ENCODE measurements at regions not wholly inside any gene's neighbourhood (a gene's known extent, or its start where the extent isn't known, plus 50 kb on each side); places are given as distances from the start of the nearest gene placed in this dataset.

DNA sequence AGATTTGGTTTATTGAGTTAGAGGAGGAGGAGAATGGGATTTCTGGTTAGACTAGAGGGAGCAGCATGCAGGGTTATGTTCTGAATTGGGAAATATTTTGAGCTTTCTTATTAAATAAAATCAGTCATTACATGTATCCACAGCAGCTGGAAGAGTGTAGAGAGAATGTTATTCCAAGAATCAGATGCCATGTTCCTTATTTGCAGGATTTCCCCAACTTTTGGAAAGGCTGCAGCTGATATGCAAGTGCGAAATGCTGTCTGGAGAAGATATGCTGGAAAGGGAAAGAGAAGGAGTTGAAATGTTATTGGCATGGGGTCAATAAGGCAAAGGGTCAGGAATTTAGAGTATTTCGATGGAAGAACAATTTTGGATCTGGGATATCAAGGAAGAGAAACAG lies 255.8 kb downstream of the MTX2 start:
- Mint-ChIP-seq H3K4me1 (ENCODE audit: low read depth, unreplicated experiment) (no peaks in the 10 kb centered on the region), H3K4me3 (ENCODE audit: unreplicated experiment) (no peak overlapping the region), H3K27ac (ENCODE audit: unreplicated experiment) (no peak overlapping the region), H3K9me3 (ENCODE audit: unreplicated experiment) (no peaks in the 10 kb centered on the region), H3K36me3 (ENCODE audit: insufficient read depth, unreplicated experiment) (no peaks in the 10 kb centered on the region), H3K27me3 (ENCODE audit: insufficient read depth, unreplicated experiment) (peaks cover 24% of the 10 kb centered on the region)
- no peaks in the 10 kb centered on the region for H3K4me1 ChIP-seq
- no peak for DNase-seq
- no peaks in the 10 kb centered on the region for H3K27me3 ChIP-seq (replicated peaks; ENCODE audit: control insufficient read depth, insufficient read depth, low read length)
- no peak overlapping the region for H3K4me3 ChIP-seq (ENCODE audit: low read depth, low read length)
- TF ChIP-seq, protein P1, sequence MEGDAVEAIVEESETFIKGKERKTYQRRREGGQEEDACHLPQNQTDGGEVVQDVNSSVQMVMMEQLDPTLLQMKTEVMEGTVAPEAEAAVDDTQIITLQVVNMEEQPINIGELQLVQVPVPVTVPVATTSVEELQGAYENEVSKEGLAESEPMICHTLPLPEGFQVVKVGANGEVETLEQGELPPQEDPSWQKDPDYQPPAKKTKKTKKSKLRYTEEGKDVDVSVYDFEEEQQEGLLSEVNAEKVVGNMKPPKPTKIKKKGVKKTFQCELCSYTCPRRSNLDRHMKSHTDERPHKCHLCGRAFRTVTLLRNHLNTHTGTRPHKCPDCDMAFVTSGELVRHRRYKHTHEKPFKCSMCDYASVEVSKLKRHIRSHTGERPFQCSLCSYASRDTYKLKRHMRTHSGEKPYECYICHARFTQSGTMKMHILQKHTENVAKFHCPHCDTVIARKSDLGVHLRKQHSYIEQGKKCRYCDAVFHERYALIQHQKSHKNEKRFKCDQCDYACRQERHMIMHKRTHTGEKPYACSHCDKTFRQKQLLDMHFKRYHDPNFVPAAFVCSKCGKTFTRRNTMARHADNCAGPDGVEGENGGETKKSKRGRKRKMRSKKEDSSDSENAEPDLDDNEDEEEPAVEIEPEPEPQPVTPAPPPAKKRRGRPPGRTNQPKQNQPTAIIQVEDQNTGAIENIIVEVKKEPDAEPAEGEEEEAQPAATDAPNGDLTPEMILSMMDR (IDR thresholded peaks at IDR 0.05; ENCODE audit: insufficient read depth in 1 of 2, low read depth in 1 of 2, low read length in 1 of 2, severe bottlenecking in 1 of 2, unreplicated experiment in 1 of 2) = no peak
- ChIA-PET POLR2A (no interaction called here), CTCF (no interaction called here)
- H3K36me3 ChIP-seq (ENCODE audit: control insufficient read depth, insufficient read depth, low read length) = no peaks in the 10 kb centered on the region
- intact Hi-C loops (cut with micrococcal nuclease; ENCODE audit: unreplicated experiment) = no loop called here
- no TSS peak for BruUV-seq (replicated peaks)
- H3K9me3 ChIP-seq = no peaks in the 10 kb centered on the region

DNA sequence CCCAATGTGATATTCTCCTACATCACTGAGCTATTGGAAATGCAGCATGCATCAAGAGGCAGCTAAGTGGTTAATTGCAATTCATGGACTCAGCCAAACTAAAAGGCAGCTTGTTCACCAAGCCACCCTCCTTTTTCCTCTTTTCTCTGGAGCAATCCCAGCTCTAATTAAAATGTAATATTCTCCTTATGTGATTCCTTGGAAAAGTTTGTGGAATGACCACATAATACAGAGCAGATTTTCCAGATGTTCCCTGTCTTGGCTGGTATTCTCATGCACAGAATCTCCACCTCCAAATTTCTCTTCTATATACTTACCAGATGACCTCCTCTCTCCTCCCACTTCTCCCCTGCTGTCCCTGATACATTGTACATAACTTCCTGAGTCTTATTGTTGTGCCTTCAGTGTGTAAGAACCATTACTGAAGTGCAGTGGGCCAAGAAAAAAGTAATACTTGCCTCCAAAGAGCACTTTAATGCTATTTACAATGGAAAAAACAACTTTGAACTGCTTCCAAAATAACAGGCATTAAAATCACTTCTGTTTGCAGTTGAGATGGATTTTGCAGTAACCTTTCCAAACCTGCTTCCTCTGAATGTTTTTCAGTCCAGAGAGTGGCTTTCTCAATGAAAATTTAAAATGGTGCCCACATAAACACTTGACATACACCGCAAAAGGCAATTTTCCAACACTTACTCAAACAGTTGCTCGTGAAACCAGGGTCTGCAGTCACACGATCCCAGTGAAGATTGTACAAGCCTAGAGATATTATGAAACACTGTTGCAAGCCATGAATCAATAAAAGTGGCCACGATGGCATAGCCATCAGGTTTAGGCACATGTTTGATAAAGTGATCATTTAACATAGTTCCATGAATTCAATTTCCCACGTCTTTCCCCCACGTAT lies 258.0 kb downstream of the MTX2 start:
- Mint-ChIP-seq H3K36me3 (ENCODE audit: insufficient read depth, unreplicated experiment) (no peaks in the 10 kb centered on the region), H3K4me1 (ENCODE audit: low read depth, unreplicated experiment) (no peaks in the 10 kb centered on the region), H3K4me3 (ENCODE audit: unreplicated experiment) (no peak overlapping the region), H3K27ac (ENCODE audit: unreplicated experiment) (no peak overlapping the region), H3K27me3 (ENCODE audit: insufficient read depth, unreplicated experiment) (peaks cover 24% of the 10 kb centered on the region), H3K9me3 (ENCODE audit: unreplicated experiment) (no peaks in the 10 kb centered on the region)
- no TSS peak for BruUV-seq (replicated peaks)
- intact Hi-C loops (cut with micrococcal nuclease; ENCODE audit: unreplicated experiment) = no loop called here
- ChIA-PET POLR2A (no interaction called here), CTCF (no interaction called here)
- TF ChIP-seq, protein P1 (IDR thresholded peaks at IDR 0.05; ENCODE audit: insufficient read depth in 1 of 2, low read depth in 1 of 2, low read length in 1 of 2, severe bottlenecking in 1 of 2, unreplicated experiment in 1 of 2) = no peak
- no peaks in the 10 kb centered on the region for H3K9me3 ChIP-seq
- H3K36me3 ChIP-seq (ENCODE audit: control insufficient read depth, insufficient read depth, low read length) = no peaks in the 10 kb centered on the region
- H3K27me3 ChIP-seq (replicated peaks; ENCODE audit: control insufficient read depth, insufficient read depth, low read length) = no peaks in the 10 kb centered on the region
- no peak overlapping the region for H3K4me3 ChIP-seq (ENCODE audit: low read depth, low read length)
- H3K4me1 ChIP-seq = no peaks in the 10 kb centered on the region
- no peak for DNase-seq

DNA sequence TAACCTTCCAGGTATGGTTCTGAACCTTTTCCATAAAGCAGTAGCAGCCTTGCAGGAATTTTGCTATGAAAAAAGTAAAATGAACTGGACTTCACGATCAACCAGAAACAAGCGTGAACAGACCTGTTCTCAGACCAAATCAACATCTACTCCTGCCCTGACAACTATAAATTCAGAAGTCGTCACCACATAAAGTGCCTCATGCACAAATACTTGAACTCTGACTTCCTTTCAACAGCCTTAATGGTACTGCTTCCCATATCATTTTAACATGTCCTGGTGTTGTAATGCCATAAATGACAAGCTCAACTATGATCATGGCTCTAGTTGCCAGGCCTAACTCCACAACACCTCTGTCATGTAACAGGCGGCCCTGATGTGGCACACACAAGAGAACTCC lies 262.4 kb downstream of the MTX2 start:
- ChIA-PET POLR2A (no interaction called here), CTCF (no interaction called here)
- H3K36me3 Mint-ChIP-seq (ENCODE audit: insufficient read depth, unreplicated experiment) = no peaks in the 10 kb centered on the region
- H3K4me3 Mint-ChIP-seq (ENCODE audit: unreplicated experiment) = no peak overlapping the region
- BruUV-seq (replicated peaks) = no TSS peak
- H3K4me1 ChIP-seq = no peaks in the 10 kb centered on the region
- no peaks in the 10 kb centered on the region for H3K9me3 Mint-ChIP-seq (ENCODE audit: unreplicated experiment)
- no peaks in the 10 kb centered on the region for H3K36me3 ChIP-seq (ENCODE audit: control insufficient read depth, insufficient read depth, low read length)
- H3K27ac Mint-ChIP-seq (ENCODE audit: unreplicated experiment) = no peak overlapping the region
- H3K9me3 ChIP-seq = no peaks in the 10 kb centered on the region
- no peaks in the 10 kb centered on the region for H3K4me1 Mint-ChIP-seq (ENCODE audit: low read depth, unreplicated experiment)
- no peak overlapping the region for H3K4me3 ChIP-seq (ENCODE audit: low read depth, low read length)
- intact Hi-C loops (cut with micrococcal nuclease; ENCODE audit: unreplicated experiment) = no loop called here
- no peaks in the 10 kb centered on the region; the same call in 1 of the 2 replicates for H3K27me3 ChIP-seq (replicated peaks; ENCODE audit: control insufficient read depth, insufficient read depth, low read length)
- TF ChIP-seq, protein P1 (IDR thresholded peaks at IDR 0.05; ENCODE audit: insufficient read depth in 1 of 2, low read depth in 1 of 2, low read length in 1 of 2, severe bottlenecking in 1 of 2, unreplicated experiment in 1 of 2) = no peak
- peaks cover 21% of the 10 kb centered on the region for H3K27me3 Mint-ChIP-seq (ENCODE audit: insufficient read depth, unreplicated experiment)
- DNase-seq = no peak

Data from Caco-2 (cell line).